ENCODE measurements at regions not wholly inside any gene's neighbourhood (a gene's known extent, or its start where the extent isn't known, plus 50 kb on each side); places are given as distances from the start of the nearest gene placed in this dataset.
A peak's percentile ranks its signal among the peaks of the same experiment; 100 is the strongest.
"Not testable (repeated sequence)": the region's sequence is repeated elsewhere in the genome, so short reads cannot be mapped to it uniquely, and the experiment has no call there.

GRCh38 chrX:40788698-40789097, 53.4 kb upstream of the MED14 start:
- not testable (repeated sequence) for H3K4me3 ChIP-seq (ENCODE audit: low read length); DNase-seq (ENCODE audit: low read depth)

- no peak for DNase-seq (ENCODE audit: low read depth)
- H3K4me3 ChIP-seq (ENCODE audit: low read length) = no peak overlapping the region
- no peak for TF ChIP-seq CTCF (conservative IDR thresholded peaks at IDR 0.05; ENCODE audit: low read length)
Observed at GRCh38 chrX:40792433-40792832, 57.1 kb upstream of the MED14 start.

GRCh38 chrX:40794829-40795130, 59.4 kb upstream of the MED14 start:
- H3K4me3 ChIP-seq (ENCODE audit: low read length) = not testable (repeated sequence)
- peak; percentile 12 for DNase-seq (ENCODE audit: low read depth)

- not testable (repeated sequence) for DNase-seq (ENCODE audit: low read depth)
Observed at GRCh38 chrX:40799745-40800144, 64.4 kb upstream of the MED14 start.

GRCh38 chrX:40805404-40805803, 70.1 kb upstream of the MED14 start:
- DNase-seq (ENCODE audit: low read depth) = no peak
- no peak for TF ChIP-seq CTCF (conservative IDR thresholded peaks at IDR 0.05; ENCODE audit: low read length)
- no peak overlapping the region for H3K4me3 ChIP-seq (ENCODE audit: low read length)

More at GRCh38 chrX:40799745-40800144, 64.4 kb upstream of the MED14 start:
- H3K4me3 ChIP-seq (ENCODE audit: low read length) = not testable (repeated sequence)

GRCh38 chrX:40806513-40807220, 71.3 kb upstream of the MED14 start:
- no peak for TF ChIP-seq CTCF (conservative IDR thresholded peaks at IDR 0.05; ENCODE audit: low read length)
- H3K4me3 ChIP-seq (ENCODE audit: low read length) = no peak overlapping the region
- DNase-seq (ENCODE audit: low read depth) = no peak

GRCh38 chrX:40807384-40807783, 72.0 kb upstream of the MED14 start:
- no peak for DNase-seq (ENCODE audit: low read depth)

GRCh38 chrX:40808203-40808602, 72.9 kb upstream of the MED14 start:
- TF ChIP-seq CTCF (conservative IDR thresholded peaks at IDR 0.05; ENCODE audit: low read length) = no peak
- H3K4me3 ChIP-seq (ENCODE audit: low read length) = no peak overlapping the region
- no peak for DNase-seq (ENCODE audit: low read depth)

More at GRCh38 chrX:40807384-40807783, 72.0 kb upstream of the MED14 start:
- TF ChIP-seq CTCF (conservative IDR thresholded peaks at IDR 0.05; ENCODE audit: low read length) = no peak
- H3K4me3 ChIP-seq (ENCODE audit: low read length) = no peak overlapping the region

- no peak overlapping the region for H3K4me3 ChIP-seq (ENCODE audit: low read length)
- DNase-seq (ENCODE audit: low read depth) = peak; percentile 15
- TF ChIP-seq CTCF (conservative IDR thresholded peaks at IDR 0.05; ENCODE audit: low read length) = no peak
Observed at GRCh38 chrX:40809210-40809609, 73.9 kb upstream of the MED14 start.

- H3K4me3 ChIP-seq (ENCODE audit: low read length); DNase-seq (ENCODE audit: low read depth): not testable (repeated sequence)
Observed at GRCh38 chrX:40815045-40815444, 79.7 kb upstream of the MED14 start.
